Muscle layer of colon (tissue), 2 donors: ENCODE measurements at regions not wholly inside any gene's neighbourhood (a gene's known extent, or its start where the extent isn't known, plus 50 kb on each side); places are given as distances from the start of the nearest gene placed in this dataset.
"Not testable (repeated sequence)": the region's sequence is repeated elsewhere in the genome, so short reads cannot be mapped to it uniquely, and the experiment has no call there.

Experiments used
- H3K27ac ChIP-seq: one replicate; pipeline ENCODE4 v1.7.0; 2013; ENCODE audit warnings: low read depth, mild to moderate bottlenecking, low read length, moderate library complexity
- H3K27me3 ChIP-seq, 2 donors: one replicate each; pipeline ENCODE4 v1.7.0; 2013; ENCODE audit warnings: low read length in 2 of 2, mild to moderate bottlenecking in 2 of 2; ENCODE audit not compliant: insufficient read depth in 2 of 2, control insufficient read depth in 1 of 2
- H3K36me3 ChIP-seq: one replicate; pipeline ENCODE4 v1.7.0; 2013; ENCODE audit warnings: mild to moderate bottlenecking, low read length; ENCODE audit not compliant: insufficient read depth
- H3K4me1 ChIP-seq: one replicate; pipeline ENCODE4 v1.7.0; 2013; ENCODE audit warnings: mild to moderate bottlenecking, low read length; ENCODE audit not compliant: insufficient read depth
- H3K4me3 ChIP-seq, 2 donors: one replicate each; pipeline ENCODE4 v1.7.0; 2013; ENCODE audit warnings: low read length in 2 of 2, low read depth in 1 of 2, mild to moderate bottlenecking in 1 of 2, moderate library complexity in 1 of 2
- H3K9ac ChIP-seq: one replicate; pipeline ENCODE4 v1.7.0; 2013; ENCODE audit warnings: low read length
- H3K9me3 ChIP-seq: one replicate; pipeline ENCODE4 v1.7.0; 2013; ENCODE audit warnings: mild to moderate bottlenecking, low read length
- donor health status: abdominal sarcoma.
- donor health status: Adenocarcinoma of cecum.

DNA sequence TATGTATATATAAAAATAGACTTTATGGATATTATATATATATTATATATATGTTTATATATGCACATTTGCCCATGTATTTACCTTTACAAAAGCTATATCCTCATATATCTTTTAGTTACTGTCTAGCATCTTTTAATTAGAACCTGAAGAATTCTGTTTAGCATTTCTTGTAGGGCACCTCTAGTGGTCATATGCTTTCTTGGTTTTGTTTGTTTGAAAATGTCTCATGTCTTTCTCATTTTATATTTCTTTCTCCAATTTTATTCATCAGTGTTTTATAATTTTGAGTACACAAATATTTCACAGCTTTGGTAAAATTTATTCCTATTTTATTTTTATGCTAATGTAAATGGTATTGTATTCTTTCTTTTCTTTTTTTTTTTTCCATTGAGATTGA lies 70.3 kb upstream of the SPIN4 start:
- no peaks in the 10 kb centered on the region for H3K36me3 ChIP-seq
- no peaks in the 10 kb centered on the region for H3K9me3 ChIP-seq
- H3K4me1 ChIP-seq, result no peaks in the 10 kb centered on the region
- no peaks in the 10 kb centered on the region for H3K27me3 ChIP-seq
- no peak overlapping the region for H3K27ac ChIP-seq
- H3K4me3 ChIP-seq, result no peak overlapping the region
- H3K9ac ChIP-seq, result no peak overlapping the region

- Histone ChIP-seq H3K4me1 (no peaks in the 10 kb centered on the region), H3K9ac (no peak overlapping the region), H3K36me3 (no peaks in the 10 kb centered on the region), H3K27me3 (no peaks in the 10 kb centered on the region), H3K4me3 (no peak overlapping the region), H3K9me3 (no peaks in the 10 kb centered on the region), H3K27ac (no peak overlapping the region)
Measured at GRCh38 chrX:63418211-63418610, 67.1 kb upstream of the SPIN4 start.

DNA sequence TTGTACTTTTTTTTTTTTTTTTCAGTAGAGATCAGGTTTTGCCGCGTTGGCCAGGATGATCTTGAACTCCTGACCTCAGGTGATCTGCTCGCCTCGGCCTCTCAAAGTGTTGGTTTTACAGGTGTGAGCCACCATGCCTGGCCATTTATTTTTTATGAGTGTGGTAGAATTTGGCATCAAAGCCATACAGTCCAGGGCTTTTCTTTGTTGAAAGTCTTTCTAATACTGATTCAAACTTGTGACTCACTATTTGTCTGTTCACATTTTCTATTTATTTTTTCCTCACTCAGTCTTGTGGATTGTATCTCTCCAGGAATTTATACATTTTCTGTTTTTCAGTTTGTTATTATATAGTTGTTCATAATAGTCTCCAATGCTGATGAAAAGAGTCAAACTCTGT lies 66.5 kb upstream of the SPIN4 start:
- Histone ChIP-seq H3K4me1 (no peaks in the 10 kb centered on the region), H3K9ac (no peak overlapping the region), H3K36me3 (no peaks in the 10 kb centered on the region), H3K27ac (no peak overlapping the region), H3K27me3 (no peaks in the 10 kb centered on the region), H3K9me3 (no peaks in the 10 kb centered on the region), H3K4me3 (no peak overlapping the region)

GRCh38 chrX:63409934-63410333 lies 58.8 kb upstream of the SPIN4 start:
- H3K36me3 ChIP-seq, H3K4me1 ChIP-seq, H3K9me3 ChIP-seq, H3K9ac ChIP-seq, H3K27ac ChIP-seq, H3K4me3 ChIP-seq, H3K27me3 ChIP-seq: not testable (repeated sequence)

DNA sequence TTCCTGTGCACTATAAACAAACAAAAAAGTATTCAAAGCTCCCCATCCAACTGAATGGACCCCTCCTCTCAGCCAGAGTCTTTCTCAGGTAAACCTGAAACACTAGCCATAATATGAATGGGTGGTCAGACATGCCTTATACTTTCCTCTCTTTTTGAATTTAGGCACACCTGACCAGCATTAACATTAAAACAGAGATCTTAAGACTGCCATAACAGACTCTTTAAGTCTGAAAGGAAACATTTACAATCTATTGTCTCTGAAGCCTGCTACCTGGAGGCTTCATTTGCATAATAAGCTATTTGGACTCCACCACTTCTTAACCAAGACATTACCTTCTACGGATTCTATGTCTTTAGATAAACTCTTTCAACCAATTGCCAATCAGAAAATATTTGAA lies 56.9 kb upstream of the SPIN4 start:
- no peak overlapping the region for H3K4me3 ChIP-seq
- H3K27ac ChIP-seq, result no peak overlapping the region
- H3K9ac ChIP-seq, result no peak overlapping the region
- no peaks in the 10 kb centered on the region for H3K27me3 ChIP-seq
- H3K4me1 ChIP-seq, result no peaks in the 10 kb centered on the region
- no peaks in the 10 kb centered on the region for H3K9me3 ChIP-seq
- no peaks in the 10 kb centered on the region for H3K36me3 ChIP-seq

DNA sequence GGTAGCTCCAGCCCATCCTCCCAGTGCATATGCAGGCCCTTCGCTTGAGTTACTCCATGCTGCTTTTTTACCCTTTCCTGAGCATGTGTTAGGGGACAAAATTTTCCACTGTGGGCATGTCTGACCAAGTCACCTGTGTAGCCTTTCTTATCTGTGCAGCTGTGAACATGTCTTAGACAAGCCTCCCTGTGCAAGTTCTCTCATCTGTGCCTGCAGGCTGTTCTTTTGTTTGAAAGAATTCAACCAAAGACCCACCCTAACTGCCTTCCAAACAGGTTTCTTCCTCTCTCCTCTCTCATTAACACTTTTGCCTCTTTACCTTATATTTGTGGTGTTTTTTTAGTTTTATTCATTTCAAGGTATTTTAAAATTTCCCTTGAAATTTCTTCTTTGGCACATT lies 53.2 kb upstream of the SPIN4 start:
- Histone ChIP-seq H3K9me3 (no peaks in the 10 kb centered on the region), H3K36me3 (no peaks in the 10 kb centered on the region), H3K27me3 (no peaks in the 10 kb centered on the region), H3K4me1 (no peaks in the 10 kb centered on the region), H3K27ac (no peak overlapping the region), H3K9ac (no peak overlapping the region), H3K4me3 (no peak overlapping the region)

DNA sequence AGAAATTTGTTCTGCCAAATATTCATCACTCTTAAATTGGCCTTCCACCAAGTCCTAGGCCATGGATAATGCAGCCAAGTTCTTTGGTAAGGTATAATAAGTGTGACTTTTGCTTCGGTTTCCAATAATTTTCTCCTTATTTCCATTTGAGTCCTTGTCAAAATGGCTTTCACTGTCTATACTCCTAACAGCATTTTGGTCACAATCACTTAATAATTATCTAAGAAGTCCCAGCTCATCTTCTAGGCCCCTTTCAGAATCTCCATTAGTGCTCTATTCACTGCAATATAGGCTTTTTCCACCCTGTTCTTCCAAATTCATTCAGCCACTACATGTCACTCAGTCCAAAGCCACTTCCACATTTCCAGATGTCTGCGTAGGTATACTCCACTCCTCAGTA lies 51.0 kb upstream of the SPIN4 start:
- no peak overlapping the region for H3K9ac ChIP-seq
- H3K9me3 ChIP-seq, result no peaks in the 10 kb centered on the region
- H3K27me3 ChIP-seq, result no peaks in the 10 kb centered on the region
- no peak overlapping the region for H3K4me3 ChIP-seq
- H3K4me1 ChIP-seq, result no peaks in the 10 kb centered on the region
- no peak overlapping the region for H3K27ac ChIP-seq
- H3K36me3 ChIP-seq, result no peaks in the 10 kb centered on the region
